ENCODE measurements at regions not wholly inside any gene's neighbourhood (a gene's known extent, or its start where the extent isn't known, plus 50 kb on each side); places are given as distances from the start of the nearest gene placed in this dataset.

DNA sequence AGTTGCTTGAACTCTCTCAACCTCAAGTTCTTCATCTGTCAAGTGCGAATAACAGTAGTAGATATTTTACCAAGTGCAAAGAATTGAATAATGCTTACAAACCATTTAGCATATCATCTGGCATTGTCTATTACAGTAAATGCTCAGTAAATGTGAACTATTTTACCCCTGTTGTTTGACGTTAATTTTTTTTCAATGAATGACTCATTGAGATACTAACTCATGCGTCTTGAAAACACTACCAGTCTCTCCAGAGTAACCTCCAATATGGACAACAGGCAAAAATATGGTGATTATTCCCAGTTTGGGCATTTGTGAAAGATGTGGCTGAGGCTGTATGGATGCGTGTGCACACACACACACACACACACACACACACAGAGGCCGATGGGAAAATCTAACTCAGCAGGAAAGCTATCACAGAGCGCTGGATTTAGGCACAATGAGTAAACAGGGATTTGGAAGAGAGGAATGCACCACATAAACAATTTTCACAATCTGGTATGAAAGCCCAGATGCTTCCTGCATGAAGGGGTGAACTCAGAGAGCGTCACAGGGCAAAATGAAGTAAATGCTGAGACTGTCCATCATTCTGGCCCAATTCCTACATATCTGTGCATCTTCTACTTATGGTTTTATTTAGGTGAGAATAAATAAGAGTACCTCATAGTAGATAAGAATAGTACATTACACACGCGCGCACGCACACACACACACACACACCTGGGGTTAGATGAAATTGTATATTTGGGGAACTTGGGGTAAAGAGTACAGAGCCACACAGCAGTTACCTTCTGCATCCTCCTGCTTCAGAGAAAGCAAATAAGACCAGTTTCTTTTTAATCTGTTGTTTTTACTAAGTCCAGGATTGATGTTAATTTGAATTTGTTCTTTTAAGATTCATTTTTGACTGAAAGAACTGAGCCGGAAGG, 128.7 kb downstream of the PALM2AKAP2 start:
- Histone ChIP-seq H3K4me1 (ENCODE audit: control insufficient read depth in 5 of 5, insufficient read depth in 5 of 5, low read length in 5 of 5) (peaks cover 14 to 41% (median 29%) of the 10 kb centered on the region in 5 donors), H3K27ac (ENCODE audit: low read depth in 1 of 2, low read length in 1 of 2) (peak overlapping the region; percentile 51 to 83)

DNA sequence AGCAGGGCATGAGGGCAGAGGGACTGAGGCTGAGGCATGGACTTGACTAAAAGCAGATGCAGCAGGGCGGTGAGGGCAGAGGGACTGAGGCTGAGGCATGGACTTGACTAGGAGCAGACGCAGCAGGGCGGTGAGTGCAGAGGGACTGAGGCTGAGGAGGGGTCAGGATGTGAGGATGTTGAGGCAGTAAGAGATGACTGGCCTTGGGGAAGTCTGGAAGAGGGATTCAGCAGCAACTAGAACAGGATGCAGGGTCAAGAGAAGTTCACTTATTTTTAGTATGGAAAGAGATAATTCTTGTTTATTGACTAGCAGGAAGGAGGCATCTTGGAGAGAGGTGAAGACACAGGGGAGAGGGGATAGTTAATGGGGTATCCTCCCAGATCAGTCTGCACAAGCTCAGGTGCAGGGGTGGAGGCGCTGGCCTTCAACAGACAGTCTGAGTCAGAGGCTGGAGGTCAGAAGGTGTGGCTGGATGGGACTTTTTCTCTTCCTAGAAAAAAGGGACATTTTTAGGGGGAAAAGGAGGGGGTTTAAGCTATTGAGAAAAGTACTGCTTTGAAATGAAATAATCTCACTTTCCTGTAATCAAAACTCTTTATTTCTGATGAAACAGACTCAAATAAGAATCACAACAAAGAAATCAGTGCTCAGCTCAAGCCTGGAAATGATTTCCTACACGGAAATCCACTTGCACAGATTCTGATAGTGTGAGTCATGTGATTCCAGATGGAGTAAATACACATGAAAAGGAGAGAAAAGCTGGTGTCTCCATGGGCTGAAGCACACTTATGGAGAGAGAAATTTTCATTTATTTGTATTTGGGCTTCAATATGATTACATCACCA, 130.9 kb downstream of the PALM2AKAP2 start:
- 61 to 68% methylated on average over 5 of the region's 5 CpGs for WGBS, 2 donors
- ATAC-seq (ENCODE audit: insufficient read depth, low FRiP score), result peak; percentile 14

More for the DNA sequence above, 128.7 kb downstream of the PALM2AKAP2 start:
- TF ChIP-seq, protein P1, sequence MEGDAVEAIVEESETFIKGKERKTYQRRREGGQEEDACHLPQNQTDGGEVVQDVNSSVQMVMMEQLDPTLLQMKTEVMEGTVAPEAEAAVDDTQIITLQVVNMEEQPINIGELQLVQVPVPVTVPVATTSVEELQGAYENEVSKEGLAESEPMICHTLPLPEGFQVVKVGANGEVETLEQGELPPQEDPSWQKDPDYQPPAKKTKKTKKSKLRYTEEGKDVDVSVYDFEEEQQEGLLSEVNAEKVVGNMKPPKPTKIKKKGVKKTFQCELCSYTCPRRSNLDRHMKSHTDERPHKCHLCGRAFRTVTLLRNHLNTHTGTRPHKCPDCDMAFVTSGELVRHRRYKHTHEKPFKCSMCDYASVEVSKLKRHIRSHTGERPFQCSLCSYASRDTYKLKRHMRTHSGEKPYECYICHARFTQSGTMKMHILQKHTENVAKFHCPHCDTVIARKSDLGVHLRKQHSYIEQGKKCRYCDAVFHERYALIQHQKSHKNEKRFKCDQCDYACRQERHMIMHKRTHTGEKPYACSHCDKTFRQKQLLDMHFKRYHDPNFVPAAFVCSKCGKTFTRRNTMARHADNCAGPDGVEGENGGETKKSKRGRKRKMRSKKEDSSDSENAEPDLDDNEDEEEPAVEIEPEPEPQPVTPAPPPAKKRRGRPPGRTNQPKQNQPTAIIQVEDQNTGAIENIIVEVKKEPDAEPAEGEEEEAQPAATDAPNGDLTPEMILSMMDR (IDR thresholded peaks at IDR 0.05; ENCODE audit: control extremely low read depth, extremely low read depth), result no peak
- H3K27me3 ChIP-seq (ENCODE audit: control insufficient read depth in 3 of 3, insufficient read depth in 3 of 3, low read length in 2 of 3), result no peaks in the 10 kb centered on the region
- ATAC-seq (ENCODE audit: insufficient read depth, low FRiP score) (no peak), DNase-seq (peak; percentile 35 to 74 (median 65))
- no peak overlapping the region for H3K4me3 ChIP-seq
- no peaks in the 10 kb centered on the region for H3K36me3 ChIP-seq (ENCODE audit: control insufficient read depth in 4 of 4, insufficient read depth in 4 of 4, low read length in 4 of 4)
- H3K9ac ChIP-seq (ENCODE audit: insufficient read depth in 1 of 2, low read length in 2 of 2), result no peak overlapping the region
- WGBS, 2 donors, result 70 to 80% methylated on average over 12 of the region's 12 CpGs
- H3K9me3 ChIP-seq (ENCODE audit: control insufficient read depth in 4 of 4, insufficient read depth in 3 of 4, low read length in 3 of 4), result no peaks in the 10 kb centered on the region

DNA sequence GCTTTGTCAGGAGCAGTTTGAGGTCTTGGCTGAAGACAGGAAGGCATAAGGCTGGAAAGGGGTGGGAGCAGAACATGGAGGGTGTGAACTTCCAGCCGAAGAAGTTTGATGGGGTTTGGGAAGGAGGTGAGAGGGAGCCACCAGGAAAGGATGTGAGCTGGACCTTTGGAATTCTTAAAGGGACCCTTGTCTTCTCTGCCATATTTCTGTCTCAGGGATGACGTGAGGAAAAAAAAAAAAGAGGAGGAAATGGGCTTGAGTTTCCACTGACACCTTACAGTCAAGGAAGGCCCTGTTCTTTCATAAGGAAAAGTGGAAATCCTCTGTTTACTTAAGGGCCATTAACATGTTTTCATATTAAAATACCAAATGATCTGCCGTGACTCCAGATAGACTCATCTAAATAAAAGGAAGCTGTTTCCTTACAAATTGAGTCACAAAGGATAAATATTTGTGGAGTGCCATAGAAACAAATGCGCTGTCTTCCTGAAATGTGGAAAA, 132.1 kb downstream of the PALM2AKAP2 start:
- Histone ChIP-seq H3K27me3 (ENCODE audit: control insufficient read depth in 3 of 3, insufficient read depth in 3 of 3, low read length in 2 of 3) (no peaks in the 10 kb centered on the region), H3K9me3 (ENCODE audit: control insufficient read depth in 4 of 4, insufficient read depth in 3 of 4, low read length in 3 of 4) (no peaks in the 10 kb centered on the region), H3K4me3 (no peak overlapping the region), H3K9ac (ENCODE audit: insufficient read depth in 1 of 2, low read length in 2 of 2) (peak overlapping the region in 1 of 2 donors; percentile 34), H3K27ac (ENCODE audit: low read depth in 1 of 2, low read length in 1 of 2) (peak overlapping the region; percentile 37 to 83), H3K4me1 (ENCODE audit: control insufficient read depth in 5 of 5, insufficient read depth in 5 of 5, low read length in 5 of 5) (peaks cover 9 to 36% (median 29%) of the 10 kb centered on the region in 5 donors), H3K36me3 (ENCODE audit: control insufficient read depth in 4 of 4, insufficient read depth in 4 of 4, low read length in 4 of 4) (no peaks in the 10 kb centered on the region)
- ATAC-seq (ENCODE audit: insufficient read depth, low FRiP score) (peak; percentile 6), DNase-seq (peak; percentile 66 to 94 (median 91))
- TF ChIP-seq, protein P1 (IDR thresholded peaks at IDR 0.05; ENCODE audit: control extremely low read depth, extremely low read depth), result no peak
- 51 to 64% methylated on average over 4 of the region's 4 CpGs for WGBS, 2 donors

More for the DNA sequence above, 130.9 kb downstream of the PALM2AKAP2 start:
- TF ChIP-seq, protein P1 (IDR thresholded peaks at IDR 0.05; ENCODE audit: control extremely low read depth, extremely low read depth), result no peak
- Histone ChIP-seq H3K4me3 (no peak overlapping the region), H3K9me3 (ENCODE audit: control insufficient read depth in 4 of 4, insufficient read depth in 3 of 4, low read length in 3 of 4) (no peaks in the 10 kb centered on the region), H3K4me1 (ENCODE audit: control insufficient read depth in 5 of 5, insufficient read depth in 5 of 5, low read length in 5 of 5) (peaks cover 11 to 41% (median 32%) of the 10 kb centered on the region in 5 donors), H3K27me3 (ENCODE audit: control insufficient read depth in 3 of 3, insufficient read depth in 3 of 3, low read length in 2 of 3) (no peaks in the 10 kb centered on the region), H3K36me3 (ENCODE audit: control insufficient read depth in 4 of 4, insufficient read depth in 4 of 4, low read length in 4 of 4) (no peaks in the 10 kb centered on the region), H3K9ac (ENCODE audit: insufficient read depth in 1 of 2, low read length in 2 of 2) (peak overlapping the region in 1 of 2 donors; percentile 2), H3K27ac (ENCODE audit: low read depth in 1 of 2, low read length in 1 of 2) (peak overlapping the region; percentile 54 to 84)
- peak in 2 of 3 donors; percentile 48 to 62 for DNase-seq

Data from lung (tissue), 11 donors.